Central memory CD4-positive, alpha-beta T cell (primary cell): ENCODE measurements at regions not wholly inside any gene's neighbourhood (a gene's known extent, or its start where the extent isn't known, plus 50 kb on each side); places are given as distances from the start of the nearest gene placed in this dataset.

Experiments used
- DNase-seq: peaks from one replicate; pipeline ENCODE4 v3.0.0; 2022

DNA sequence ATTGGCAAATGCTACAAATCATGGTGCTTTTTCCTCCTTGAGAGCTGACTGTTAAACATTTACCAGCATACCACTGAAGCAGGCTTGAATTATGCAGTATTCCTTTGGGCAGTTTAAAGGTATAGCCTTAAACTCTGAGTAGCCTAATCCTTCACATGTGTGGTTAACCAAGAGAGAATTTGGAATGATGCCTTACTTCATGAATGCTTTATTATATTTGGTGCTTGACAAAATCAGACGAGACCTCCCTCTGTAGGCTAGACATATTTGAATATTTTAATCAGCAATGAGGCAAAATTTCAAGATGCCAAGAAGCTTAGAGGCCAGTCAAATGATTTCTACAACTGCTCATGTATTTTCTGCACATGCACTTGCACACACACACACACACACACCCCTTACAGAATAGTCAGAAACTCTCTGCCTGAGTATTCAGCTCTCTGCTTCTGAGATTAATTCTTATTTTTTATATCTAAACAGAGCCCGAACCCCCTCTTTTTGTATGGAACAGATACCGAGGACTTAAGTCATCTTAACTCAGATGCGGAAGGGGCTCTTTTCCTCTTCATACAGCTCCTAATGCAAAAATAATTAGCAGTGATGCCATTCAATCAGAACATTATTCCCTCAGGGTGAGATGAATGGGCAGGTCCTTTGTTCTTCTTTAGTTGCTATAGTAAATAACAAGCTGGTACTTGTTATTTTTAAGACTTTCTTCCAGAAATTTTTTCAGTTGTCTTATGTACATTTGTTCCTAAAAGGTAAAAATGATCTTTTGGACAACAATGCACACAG, 195.5 kb upstream of the TMC3 start:
- no peak for DNase-seq

DNA sequence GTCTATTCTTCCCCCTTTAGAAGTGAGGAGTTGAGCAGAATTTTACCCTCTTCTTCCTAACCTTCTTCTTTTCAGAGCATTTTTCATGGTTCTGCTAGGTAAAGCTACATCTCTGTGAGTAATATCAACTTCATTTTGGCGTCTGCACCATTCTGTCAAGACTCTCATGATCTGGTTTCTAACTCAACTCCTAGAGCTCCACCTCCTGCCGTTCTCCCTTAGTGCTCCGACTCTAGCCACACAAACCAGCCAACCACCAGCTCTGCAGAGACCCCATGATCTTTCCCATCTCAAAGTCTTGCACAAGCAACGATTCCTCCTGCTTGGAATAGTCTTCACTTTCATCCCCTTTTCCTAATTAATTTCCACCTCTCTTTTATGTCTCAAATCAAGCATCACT, 193.9 kb upstream of the TMC3 start:
- DNase-seq, result no peak

DNA sequence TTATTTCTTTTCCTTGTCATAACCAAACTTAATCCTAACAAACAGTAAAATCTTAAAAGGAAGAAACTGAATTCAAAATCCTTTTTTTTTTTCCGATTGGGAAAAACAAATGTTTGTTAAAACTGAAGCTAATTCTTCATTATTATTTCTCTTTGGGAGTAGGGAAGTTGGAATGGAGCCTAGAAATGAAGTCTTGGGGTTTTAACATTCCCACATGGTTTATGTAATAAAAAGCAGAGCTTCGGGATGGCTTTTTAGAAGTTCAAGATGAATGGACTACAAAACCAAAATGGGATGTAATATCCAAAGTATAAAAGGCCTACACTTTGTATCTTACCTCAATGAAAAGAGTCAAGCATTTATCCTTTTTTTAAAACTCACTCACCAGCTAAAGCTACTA, 189.0 kb upstream of the TMC3 start:
- no peak for DNase-seq

DNA sequence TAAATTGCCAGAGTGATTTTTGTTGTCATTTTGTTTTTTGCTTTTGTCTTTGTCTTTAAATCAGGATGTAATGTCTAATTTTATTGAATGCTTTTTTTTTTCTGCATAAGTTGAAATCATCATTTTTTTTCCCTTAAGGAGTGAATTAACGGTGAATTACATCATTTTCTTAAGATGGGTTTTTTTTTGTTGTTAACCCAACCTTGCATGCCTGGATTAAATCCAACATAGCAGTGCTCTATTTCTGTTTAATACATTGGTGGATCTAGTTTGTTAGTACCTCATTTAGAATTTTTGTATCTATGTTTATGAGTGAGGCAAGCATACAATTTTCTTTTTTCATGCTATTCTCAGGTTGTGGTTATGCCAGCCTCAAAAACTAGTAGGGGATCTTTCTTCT, 186.4 kb upstream of the TMC3 start:
- DNase-seq, result no peak

DNA sequence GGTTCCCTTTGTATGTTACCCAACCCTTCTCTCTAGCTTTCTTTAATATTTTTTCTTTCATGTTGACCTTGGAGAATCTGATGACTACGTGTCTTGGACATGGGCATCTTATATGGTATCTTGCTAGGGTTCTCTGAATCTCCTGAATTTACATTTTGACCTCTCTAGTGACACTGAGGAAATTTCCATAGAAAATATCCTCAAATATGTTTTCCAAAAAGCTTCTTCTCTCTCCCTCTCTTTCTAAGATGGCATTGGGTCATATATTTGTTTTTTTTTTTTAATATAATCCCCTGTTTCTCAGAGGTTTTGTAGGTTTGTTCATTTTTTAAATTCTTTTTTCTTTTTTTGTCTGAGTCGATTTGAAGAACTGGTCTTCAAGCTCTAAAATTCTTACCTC, 184.0 kb upstream of the TMC3 start:
- DNase-seq, result no peak

DNA sequence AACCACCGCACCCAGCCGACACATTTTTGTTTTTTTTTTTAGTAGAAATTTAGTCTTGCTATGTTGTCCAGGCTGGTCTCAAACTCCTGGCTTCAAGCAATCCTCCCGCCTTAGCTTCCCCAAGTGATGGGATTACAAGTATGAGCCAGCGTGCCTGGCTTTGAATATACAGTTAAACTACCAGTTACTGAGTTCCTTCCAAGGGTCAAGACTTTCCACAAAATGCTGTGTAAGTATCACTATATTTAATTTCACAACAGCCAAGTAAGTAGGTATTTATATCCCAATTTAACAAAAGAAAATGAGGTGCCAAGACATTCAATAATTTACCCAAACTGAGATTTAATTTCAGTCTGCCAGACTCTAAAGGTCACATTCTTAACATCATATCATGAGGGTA, 181.3 kb upstream of the TMC3 start:
- DNase-seq, result no peak

DNA sequence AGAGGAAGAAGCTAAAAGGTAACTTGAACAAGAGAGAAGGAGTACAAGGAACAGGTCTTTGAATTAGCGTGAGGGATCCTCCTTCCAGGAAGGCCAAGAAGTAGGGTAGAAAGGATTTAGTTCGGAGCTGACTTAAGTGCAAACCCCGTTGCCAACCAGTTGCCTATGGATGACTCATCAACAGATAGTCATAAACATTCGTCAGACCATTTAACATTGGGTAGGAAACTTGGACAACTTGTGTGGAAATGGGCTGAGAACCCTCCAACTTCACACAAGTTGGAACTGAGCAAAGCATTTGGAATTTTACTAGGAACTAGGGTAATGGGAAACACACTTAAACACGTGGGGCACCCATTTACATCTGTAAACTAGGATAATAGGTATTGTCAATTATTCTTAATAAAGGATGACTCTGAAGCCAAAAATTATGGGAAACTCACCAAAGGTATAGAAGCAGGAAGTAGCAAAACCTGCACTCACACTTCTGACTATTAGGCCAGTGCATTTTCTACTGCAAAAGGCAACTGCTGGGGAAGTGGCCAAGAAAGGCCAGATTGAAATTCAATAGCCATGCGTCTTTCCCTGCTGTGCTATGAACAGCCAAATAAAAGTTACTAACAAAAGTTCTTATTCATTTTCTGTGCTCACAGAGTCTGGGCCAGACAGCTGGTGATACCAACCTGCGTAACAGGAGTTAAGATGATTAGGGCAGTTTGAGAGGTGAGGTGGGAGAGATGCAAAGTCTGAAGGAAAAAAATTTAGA, 174.5 kb upstream of the TMC3 start:
- no peak for DNase-seq

DNA sequence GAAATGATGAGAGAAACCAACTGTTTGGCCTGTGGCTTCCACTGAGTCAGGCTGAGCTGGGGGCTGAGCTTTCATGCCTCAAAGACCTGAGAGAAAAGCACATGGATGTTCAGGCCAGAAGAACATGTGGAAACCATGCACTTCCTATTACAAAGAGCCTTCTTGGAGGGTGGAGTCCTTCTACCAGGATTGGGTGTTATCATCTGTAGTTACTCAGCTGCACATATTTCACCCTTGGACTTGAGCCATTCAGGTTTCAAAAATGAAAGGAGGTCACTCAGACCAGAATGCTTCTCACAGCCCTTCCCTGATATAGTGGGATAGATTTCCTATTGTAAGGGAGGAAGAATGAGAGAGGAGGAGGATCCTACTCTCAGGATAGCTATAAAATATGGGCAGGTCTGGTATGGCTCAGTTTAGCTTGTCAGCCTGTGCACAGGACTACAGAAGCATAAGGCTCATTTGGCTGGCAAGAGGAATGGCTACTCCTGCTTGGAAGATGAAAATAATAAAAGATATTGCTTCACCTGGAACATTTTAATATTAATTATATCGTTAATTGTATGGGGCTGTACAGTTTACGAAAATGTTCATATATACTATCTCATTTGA, 173.6 kb upstream of the TMC3 start:
- no peak for DNase-seq

DNA sequence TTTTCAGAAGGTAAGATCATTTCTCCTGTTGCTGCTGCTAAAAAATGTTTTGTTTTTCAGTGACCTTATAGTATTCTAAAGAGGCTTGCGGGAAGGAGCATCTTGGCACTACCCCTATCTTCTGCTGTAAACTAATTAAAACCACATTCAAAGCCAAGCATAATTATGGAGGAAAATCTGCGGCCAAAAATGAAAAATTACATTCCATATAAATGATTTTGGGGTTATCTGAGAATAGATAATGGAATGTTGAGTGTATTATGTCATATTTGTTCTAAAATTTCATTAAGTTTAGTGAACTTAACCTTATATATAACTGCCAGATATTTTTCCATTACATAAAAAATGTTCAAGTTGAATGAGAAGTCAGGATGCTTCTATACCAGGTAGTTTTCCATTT, 170.4 kb upstream of the TMC3 start:
- DNase-seq, result no peak

DNA sequence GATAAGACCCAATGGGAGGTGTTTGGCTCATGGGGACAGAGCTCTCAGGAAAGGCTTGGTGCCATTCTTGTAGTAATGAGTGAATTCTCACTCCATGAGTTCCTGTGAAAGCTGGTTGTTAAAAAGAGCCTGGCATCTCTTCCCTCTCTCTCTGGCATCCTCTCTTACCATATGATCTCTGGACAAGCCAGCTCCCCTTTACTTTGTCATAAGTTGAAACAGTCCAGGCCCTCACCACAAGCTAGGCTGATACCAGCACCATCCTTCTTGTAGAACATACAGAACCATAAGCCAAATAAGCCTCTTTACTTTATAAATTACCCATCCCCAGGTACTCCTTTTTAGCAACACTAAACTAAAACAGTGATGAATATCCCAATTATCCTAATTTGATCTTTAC, 166.9 kb upstream of the TMC3 start:
- DNase-seq, result no peak

DNA sequence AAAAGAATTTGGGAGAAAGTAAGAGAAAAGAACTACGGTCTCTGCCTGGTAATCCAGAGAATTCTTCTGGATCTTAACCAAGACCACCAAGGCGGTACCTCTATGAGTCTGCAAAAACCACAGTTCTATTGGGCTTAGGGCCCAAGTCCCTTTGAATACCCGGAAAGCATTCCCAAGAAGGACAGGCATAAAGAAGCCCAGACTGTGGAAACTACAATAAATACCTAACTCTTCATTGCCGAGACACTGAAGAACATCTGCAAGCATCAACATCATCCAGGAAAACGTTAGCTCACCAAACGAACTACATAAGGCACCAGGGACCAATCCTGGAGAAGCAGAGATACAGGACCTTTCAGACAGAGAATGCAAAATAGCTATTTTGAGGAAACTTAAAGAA, 162.3 kb upstream of the TMC3 start:
- DNase-seq, result no peak

DNA sequence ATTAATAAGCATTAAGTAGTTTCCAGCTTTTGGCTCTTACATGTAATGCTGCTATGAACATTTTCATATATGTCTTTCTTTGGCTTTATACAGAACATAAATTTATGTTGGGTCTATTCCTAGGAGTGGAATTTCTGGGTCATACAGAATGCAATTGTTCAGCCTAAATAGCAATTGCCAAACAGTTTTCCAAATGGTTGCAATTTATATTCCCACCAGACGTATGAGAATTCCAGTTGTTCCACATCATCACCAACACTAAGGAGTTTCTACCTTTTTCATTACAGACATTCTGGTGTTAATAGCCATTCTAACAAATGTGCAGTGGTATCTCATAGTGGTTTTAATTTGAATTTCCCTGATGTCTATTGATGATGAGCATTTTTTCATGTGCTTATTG, 160.1 kb upstream of the TMC3 start:
- no peak for DNase-seq

DNA sequence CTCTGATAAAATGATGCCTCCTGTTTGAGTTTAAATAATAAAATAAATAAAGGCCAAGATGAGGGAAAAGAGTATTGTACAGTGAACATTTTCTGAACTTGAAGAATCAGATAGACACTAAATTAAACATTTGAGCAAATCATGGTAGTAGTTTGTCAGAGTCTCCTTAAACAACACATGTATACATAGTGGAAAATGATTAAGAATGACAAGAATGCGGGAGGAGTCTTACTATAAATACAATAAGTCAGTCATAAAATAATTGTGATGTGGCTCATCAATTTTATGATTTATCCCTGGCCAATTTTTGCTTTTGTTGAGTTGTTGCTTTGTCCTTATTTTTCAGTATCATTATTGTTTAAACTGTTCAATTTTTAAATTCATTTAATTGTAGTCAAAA, 158.0 kb upstream of the TMC3 start:
- DNase-seq, result no peak

DNA sequence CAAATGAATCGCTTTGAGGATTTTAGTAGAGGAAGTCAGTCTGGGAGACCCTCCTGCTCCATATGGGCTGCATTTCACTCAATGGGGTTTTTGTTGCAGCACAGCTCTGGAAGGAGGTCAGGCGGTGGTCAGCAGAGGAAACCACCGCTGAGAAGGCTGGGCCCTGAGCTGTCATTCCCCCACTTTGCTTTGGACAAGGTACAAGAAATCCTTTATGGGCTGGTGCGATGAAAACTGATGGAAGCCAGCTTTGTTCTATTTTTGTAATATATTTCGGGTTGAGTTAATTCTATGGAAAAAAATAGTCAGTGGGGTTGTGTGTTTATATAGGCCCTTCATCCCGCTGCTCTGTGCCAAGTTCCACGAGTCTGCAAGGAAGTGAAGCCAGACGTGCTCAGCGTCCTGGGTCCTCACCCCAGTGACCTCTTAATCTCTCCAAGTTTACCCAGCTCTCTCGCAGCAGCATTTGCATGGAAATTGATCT, 157.1 kb upstream of the TMC3 start:
- no peak for DNase-seq

DNA sequence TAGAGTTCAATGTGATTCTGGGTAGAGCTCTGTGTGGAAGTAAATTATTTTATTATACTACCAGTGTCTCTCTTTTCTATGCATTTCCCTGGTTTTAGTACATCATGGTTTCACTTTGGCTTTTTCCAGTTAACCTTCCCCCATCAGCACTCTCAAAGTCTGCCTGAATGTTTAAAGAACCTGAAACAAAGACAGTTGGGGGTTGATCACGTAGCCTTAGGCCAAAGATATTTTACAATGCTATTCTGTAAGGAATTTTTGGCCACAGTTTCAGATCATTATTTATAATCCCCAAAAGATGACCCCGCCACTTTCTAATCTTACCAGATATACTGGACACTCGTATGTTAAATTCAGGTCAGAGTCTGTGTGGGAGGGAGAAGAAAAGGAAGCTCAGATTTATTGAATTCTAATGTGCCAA, 156.3 kb upstream of the TMC3 start:
- DNase-seq, result no peak

DNA sequence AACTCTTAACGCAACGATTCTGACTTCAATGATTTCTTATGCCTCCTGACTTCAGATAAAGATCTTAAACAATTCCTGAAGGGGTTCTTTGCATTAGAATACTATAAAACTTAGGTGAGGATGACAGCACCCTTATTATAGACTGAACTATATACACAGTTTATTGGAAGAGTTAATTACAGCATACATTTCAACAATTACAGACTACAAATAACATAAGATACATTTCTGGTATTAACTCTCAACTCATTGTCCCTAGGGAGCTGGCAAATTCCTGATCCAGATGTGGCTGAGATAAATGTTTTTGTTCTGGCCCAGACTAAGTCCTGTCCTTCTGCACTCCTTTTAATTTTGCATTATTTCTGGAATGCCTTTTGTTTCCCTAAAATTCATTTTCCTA, 155.5 kb upstream of the TMC3 start:
- DNase-seq, result no peak

DNA sequence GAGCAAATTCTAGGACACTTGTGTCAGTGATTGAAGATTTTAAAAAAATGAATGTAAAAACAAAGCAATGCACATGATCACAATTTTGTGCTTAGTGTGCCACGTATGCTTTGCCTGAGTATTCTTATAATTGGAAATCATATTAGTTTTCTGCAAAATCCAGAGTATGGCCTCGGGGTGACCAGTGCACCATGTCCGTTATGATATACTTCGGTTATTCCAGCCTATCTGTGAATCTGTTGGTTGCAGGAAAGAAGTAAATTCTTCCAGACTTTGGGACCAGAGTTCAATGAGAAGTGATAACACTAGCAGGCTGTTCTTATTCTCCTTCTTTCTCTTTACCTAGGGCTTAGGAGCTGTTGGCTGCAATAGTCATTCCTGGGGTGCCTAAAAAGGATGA, 152.0 kb upstream of the TMC3 start:
- no peak for DNase-seq

DNA sequence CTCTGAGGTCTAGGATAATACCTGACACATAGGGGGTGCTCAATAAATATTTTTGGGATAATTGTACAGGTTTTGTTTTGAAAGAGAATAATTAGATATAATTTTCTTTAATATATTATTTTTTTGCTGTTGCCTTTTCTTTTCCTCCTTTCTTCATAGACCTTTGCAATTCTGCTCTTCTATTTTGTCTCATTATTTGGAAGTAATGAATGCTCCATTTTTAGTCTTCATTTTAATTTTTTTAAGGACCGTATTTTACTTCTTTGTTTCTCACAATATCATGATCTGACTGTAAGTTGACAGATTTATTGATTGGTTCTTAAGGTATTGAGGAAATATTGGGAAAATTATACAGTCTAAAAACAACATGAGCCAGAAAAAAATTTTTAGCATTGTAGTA, 150.5 kb upstream of the TMC3 start:
- DNase-seq, result no peak

DNA sequence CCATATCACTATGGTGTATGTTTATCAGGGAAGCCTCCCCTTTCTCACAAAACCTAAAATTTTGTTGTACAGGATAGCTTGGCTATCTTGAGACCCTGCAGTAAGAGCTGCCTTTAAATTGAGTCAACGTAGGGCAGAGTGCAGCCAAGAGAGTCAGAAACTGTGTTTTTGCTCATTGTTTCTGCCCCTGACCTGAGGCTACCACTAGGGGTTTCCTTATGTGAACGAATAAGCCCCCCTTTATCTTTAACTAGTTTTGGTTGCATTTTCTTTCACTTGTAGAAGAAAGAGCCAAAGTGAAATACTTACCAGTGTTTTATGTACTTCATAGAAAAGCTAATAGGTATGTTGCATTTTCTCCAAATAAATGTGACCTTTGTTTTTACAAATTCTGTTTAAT, 149.9 kb upstream of the TMC3 start:
- no peak for DNase-seq

DNA sequence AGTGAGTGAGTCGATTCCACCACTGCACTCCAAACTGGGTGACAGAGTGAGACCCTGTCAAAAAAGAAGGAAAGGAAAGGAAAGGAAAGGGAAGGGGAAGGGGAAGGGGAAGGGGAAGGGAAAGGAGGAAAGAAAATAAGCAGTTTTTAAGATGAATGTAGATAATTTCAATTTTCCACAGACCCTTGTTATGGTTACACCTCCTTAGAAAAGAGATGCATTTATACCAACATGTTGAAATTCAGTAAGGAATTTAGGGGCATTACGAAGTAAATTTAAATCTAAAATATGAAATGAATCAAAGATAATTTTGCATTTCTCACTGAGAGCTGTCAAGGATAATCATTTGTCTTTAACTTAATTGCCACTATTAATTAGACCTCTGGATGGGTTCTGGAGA, 146.5 kb upstream of the TMC3 start:
- DNase-seq, result no peak

DNA sequence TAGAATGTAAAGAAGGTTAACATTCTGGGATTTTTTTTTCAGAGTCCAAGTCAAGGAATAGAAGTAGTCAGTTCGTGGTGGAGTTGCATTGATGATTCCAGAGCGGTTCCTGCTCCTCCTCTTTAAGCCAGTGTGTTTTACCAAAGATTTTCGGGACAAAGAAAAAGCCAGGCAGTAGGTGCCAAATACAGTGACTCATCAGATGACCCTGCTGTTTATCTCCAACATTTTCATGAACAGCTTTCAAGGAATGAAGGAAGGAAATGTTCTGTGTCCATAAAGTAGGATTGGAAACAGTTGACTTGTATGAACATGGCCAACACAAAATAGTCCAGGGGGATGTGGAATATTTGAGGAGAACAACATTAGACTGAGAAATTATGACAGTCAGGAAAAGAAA, 142.4 kb upstream of the TMC3 start:
- DNase-seq, result no peak

DNA sequence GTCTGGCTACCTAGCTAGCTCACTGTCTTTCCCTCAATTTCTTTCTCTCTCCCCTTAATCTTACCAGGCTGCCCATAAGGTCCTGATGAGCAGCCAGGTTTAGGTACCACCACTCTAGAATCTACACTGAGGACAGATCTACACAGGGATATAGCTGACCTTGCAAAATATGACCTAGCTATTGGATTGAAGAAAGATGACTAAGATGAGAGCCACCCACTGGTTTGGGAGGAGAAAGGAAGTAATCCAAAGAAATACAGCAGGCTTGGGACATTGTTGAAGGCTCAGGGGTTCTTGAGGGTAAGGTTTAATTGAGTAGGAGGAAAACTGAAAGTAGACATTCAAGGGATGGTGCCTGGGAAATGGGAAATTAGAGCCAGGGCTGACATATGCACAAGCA, 142.0 kb upstream of the TMC3 start:
- no peak for DNase-seq

DNA sequence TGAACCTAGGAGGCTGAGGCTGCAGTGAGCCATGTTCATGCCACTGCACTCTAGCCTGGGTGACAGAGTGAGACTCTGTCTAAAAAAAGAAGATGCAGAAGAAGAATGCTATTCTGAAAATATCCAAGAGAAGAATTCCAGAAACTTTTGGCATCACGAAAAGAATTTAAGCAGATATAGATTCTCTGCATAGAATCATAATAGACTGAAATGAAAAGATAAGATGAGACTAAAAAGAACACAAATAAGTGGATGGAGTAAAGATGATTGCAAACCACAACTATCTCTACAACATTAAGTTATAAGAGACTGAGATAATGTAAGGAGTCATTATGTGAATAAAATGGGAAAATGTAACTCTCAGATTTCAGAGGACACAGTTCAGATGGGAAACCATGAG, 140.7 kb upstream of the TMC3 start:
- DNase-seq, result no peak

DNA sequence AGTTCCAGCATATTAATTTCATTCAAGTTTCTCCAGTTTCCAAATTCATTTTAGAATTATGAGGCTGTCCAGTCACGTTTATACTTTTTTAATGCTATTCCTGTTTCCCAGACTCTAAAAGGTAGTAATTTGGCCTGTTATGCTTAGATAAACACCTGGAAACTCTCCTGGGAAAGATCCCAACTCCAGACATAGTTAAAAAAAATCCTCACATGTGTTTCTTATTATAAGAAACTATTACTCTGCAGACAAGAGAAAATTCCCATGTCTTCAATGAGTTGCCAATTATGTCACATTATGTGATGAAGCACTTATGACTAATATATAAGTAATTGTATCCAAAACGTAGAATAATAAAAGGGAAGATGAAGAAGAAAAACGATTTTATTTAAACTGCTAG, 137.1 kb upstream of the TMC3 start:
- DNase-seq, result no peak
